Activated T-cell treated with anti-CD3 and anti-CD28 coated beads for 48 hours (primary cell): ENCODE measurements at regions not wholly inside any gene's neighbourhood (a gene's known extent, or its start where the extent isn't known, plus 50 kb on each side); places are given as distances from the start of the nearest gene placed in this dataset.
"Not testable (repeated sequence)": the region's sequence is repeated elsewhere in the genome, so short reads cannot be mapped to it uniquely, and the experiment has no call there.

ENCODE experiments used
- DNase-seq: peaks from one replicate; pipeline ENCODE4 v3.0.0-alpha.2; 2020; ENCODE audit warnings: low read depth

DNA sequence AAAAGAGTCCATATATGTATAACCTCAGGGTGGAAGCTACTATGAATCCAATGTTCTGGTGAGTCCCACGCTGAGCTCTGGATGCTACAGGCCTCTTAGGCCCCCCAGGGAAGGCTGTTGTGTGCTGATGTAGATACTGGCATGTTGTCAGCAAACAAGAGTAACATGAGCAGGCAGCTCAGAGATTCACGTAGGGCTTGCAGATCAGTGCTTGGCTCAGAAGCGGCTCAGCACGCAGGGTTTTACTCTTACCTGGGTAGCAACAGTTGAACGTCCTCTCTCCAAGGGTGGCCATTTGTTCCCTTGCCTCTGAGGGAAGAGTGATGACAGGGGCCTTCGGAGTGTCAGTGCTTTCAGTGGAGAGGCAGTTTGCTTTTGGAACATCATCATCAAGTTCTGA, 93.4 kb downstream of the ZFP64 start:
- no peak for DNase-seq

DNA sequence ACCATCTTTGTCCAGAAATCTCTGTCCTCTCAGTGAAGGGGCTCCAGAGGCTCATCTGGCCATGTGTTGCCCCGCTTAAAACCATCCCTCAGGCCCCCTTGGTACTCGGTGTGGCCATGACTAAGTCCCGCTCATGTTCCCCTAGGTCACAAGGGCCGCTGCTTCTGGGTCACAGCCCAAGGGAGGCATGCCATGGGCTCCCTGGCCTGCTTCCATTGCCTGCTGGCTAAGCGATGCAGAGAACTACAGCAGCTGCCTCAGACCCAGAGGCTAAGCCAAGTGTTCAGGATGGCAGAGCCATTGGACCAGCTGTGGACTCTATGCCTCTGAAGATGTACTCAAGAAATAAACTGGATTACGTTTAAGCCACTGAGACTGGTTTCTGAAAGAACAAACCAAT, 95.5 kb downstream of the ZFP64 start:
- DNase-seq = no peak

DNA sequence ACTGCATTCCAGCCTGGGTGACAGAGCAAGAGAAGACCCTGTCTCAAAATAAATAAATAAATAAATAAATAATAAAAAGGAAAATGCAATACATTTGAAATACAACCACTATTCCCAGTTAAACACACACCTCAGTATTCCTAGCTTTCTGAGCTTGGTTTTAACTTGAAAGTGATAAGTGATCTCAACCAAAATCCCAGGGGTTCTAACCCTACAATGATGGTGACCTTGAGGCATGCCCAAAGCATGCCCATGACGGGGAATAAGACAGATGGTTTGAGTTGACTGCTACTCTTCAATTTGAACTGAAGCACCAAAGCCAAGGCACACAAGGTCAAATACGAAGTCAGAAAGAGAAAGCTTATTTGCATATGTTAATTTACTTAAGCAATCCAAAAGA, 96.9 kb downstream of the ZFP64 start:
- DNase-seq = no peak

DNA sequence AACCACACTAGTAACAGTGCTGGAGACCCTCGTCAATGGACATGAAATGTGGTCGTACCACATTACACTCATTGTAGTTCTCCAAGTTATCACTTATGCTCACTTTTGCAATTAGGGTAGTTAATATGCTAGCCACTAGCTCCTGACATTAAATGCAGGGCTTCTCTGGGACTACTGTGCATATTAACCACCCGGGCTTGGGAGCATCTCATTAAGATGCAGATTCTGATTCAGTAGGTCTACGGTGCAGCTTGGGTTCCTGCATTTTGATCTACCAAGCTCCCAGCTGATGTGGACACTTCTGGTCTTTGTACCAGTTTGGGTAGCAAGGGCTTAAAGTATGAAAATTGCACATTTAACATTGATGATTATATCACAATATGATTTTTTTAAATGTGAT, 98.0 kb downstream of the ZFP64 start:
- DNase-seq = no peak

DNA sequence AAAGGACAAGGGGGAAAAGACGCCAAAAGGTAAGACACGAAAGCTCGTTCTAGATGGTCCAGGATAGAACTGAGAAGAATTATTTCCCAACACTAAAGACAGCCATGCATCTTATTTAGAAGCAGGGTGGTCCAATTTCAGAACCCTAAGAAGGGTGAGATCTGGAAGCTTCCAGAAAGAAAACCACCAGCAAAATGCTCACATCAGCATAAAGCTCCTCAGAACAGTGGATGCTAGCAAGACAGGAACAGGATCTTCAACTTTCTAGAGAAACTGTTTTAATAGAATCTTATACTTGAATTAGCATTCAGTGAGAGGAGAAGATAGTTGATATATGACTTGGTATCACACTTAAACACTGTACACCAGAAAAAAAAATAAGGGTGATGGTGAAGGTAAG, 101.5 kb downstream of the ZFP64 start:
- DNase-seq = no peak

DNA sequence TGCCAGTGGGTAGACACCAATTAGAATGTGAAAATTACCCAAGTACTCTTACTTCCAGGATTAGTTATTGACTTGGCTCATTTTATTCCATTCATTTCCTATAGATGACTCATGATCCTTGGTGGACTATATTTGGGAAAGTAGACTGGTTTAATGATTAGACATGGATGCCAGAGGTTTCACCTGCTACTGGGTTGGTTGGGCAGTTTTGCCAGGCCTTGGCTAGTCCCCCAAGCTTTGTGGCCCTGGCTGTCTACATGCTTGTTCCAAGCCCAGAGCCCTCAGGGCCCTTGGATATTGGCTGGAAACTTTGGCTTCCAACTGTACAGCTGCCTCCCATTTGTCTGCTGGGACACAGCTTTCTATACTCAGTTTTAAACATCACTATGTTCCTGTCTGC, 104.1 kb downstream of the ZFP64 start:
- no peak for DNase-seq

DNA sequence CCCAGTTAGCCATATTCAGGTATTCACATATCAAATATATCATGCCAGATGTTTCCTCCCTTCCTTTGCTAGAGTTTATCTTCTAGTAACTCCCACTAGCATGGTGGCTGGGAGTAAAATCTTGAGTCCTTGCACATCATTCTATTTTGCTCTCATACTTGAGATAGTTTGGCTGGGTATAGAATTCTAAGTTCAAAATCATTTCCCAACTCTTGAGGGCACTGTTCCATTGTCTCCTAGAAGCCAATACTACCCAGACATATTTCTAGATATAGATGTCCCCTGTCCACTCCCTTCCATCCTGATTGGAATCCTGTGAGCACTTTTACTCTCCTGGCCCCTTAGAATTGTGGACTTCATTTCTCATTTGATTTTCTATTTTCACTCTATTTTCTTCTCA, 104.7 kb downstream of the ZFP64 start:
- DNase-seq = no peak

DNA sequence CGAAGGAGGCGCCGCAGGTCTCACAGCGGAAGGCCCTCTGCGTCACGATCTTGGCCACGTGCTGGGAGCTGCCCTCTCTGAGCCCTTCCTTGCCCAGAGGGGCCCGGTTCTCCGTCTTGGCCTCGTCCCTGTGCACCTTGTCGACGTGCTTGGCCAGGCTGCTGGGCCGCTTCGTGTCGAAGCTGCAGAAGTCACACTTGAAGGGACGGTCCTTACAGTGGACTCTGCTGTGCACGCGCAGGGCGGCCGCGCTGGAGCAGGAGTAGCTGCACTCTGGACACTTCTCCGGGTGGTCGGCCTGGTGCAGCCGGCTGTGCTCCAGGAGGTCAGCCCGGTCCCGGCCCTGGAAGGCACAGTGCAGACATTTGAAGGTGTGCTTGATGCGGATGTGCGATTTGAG, 106.9 kb downstream of the ZFP64 start:
- no peak for DNase-seq

DNA sequence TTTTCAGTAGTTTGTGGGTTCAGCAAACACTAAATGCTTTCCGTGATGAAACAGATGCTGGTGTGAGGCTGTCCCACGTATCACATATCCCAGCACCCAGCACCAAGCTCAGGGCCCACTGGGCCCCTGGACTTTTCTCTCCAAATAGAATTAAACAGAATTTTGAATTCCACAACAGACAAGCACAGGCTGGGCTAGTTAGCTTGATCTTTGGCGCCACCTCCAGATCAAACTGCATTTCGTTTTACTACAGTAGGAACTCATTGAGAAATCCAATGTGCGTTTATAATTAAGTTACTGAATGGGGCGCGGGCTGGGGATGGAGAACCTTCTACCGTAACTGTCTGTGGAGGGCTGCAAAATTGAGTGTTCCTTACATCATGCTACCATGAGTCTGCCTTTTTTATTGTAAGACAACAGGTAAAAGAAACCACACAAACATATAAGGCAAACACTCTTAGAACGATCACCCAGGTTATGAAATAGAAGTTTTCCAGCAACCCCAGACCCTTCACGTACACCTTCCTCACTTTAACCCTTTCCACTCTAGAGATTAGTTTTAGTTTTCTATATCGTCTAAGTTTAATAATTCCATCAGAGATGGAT, 107.8 kb downstream of the ZFP64 start:
- DNase-seq = peak; percentile 14

DNA sequence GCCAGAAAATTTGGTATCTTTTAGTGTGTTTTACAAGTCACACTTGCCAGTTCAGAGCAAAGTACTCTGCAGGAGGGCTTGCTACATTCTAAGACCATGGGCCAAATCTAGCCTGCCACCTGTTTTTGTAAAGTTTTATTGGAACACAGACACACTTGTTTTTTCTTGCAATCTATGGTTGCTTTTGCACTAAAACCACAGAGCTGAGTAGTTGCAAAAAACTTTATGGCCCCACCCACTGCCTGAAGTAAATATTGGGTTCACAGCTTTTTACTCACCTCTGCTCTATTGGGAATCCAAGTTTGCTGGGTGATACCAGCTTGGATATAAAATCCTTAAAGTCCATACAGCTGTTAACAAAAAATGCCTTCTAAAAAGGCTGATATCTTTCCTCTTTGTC, 109.0 kb downstream of the ZFP64 start:
- DNase-seq = no peak

DNA sequence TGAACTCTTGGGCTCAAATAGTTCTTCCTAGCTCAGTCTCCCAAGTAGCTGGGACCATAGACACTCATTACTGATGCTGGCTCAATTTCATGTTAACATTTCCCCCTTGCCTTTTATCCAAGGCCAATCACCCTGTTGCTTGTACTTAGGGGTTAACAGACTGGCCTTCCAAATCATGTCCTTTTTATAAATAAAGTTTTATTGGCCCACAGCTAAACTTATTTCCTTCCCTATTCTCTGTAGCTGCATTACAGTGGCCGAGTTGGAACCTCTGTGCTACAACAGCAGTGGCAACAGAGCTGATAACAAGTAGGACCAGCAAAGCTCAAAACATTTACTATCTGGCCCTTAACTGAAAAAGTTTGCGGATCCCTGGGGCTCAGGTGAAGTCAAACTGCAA, 109.8 kb downstream of the ZFP64 start:
- DNase-seq = no peak

DNA sequence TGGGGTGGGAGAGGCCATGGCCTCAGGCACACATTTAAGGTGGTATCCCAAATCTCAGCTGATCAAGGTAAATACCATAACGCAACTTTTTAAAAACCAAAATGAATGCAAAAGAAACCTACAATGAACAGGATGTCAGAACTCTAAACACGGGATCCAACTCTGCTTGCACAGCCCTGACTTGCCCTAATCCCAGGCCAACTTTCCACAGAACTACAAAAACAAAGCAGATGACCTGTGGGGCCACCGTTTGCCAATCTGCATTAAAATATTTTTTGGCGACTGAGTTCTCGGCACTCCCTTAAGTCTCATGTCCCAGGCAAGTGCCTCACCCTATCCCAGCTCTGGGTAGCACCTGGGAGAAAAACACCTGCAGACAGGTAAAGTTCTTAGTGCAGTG, 110.5 kb downstream of the ZFP64 start:
- DNase-seq = no peak

DNA sequence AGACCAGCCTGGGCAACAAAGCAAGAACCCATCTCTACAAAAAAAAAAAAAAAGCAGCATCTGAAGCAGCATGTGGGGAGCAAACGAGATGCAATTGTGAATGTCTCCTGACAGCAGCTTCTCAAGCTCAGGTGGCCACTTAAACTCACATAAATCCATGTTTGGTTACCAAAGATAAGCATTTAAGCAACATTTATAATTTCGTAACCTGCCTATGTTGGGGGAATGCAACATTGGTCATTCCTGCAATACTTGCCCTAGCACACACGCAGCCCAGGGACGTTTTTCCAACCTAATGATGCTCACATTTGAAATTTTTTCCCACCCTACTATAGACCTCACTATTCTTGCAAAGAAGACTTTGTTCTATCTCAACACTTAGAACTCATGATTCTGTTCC, 113.3 kb downstream of the ZFP64 start:
- DNase-seq = no peak

DNA sequence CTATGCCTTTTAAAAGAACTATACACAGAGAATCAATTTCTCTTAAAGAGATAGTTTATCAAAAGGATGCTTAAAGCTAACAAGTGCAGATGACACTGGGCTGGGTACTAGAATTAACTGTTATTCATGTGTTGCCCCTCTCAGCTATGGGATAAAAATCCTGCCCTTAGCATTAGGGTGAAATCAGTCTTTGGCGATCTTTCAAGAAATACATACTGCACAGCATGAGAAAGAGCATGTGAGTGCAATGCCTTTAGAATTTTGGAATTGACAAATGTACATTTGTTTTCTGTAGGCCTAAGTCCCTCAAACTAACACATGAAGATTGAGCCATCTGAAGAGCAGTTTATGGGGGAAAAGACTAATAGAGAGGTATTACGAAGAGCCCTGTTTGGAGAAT, 115.4 kb downstream of the ZFP64 start:
- DNase-seq = no peak

DNA sequence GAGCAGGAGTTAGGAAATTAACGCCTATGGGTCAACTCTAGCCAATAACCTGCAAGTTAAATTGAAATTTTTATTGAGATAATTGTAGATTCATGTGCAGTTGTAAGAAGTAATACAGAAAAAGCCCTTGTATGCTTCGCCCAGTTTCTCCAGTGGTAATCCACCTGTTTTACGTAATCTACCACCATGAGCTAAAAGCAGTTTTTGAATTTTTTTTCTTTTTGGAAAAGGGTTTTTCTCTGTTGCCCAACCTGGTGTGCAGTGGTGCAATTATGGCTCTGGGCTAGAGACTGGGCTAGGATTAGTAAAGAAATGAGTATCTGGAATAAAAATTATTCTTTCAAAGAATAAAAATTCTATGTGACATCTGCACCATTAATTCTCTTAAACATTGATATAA, 116.2 kb downstream of the ZFP64 start:
- no peak for DNase-seq

DNA sequence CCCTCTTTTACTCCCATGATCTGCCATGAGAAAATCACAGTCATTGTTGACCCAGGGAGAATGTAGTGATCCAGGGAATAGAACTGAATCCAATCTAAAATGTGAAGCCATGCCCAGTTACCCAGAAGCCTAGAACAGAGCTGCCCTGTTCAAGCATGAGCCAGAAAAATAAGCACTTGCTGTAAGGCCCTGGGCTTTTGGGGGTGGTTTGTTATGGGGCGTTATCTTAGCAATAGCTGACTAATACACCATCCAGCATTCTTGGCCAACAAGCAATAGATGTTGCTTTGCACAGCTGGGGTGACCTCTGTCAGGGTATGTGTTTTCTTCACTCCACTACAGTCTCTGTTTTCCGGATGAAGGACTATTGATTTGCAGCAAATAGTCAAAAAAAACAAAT, 120.4 kb downstream of the ZFP64 start:
- no peak for DNase-seq

DNA sequence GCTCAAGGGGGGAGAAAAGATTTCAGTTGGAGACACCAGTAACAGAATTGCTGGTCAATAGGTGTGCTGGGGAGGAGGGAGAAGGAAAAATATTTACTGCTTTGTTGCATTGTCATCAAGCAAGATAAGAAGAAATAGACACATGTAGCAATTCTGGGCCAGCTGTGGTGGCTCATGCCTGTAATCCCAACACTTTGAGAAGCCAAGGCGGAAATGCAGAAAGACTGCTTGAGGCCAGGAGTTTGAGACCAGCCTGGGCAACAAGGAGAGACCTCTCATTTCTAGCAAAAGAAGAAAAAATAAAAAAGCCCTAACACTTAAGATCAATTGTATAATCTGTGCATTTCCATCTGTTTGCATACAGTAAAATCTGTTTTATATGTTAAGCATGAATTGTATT, 126.6 kb downstream of the ZFP64 start:
- no peak for DNase-seq

DNA sequence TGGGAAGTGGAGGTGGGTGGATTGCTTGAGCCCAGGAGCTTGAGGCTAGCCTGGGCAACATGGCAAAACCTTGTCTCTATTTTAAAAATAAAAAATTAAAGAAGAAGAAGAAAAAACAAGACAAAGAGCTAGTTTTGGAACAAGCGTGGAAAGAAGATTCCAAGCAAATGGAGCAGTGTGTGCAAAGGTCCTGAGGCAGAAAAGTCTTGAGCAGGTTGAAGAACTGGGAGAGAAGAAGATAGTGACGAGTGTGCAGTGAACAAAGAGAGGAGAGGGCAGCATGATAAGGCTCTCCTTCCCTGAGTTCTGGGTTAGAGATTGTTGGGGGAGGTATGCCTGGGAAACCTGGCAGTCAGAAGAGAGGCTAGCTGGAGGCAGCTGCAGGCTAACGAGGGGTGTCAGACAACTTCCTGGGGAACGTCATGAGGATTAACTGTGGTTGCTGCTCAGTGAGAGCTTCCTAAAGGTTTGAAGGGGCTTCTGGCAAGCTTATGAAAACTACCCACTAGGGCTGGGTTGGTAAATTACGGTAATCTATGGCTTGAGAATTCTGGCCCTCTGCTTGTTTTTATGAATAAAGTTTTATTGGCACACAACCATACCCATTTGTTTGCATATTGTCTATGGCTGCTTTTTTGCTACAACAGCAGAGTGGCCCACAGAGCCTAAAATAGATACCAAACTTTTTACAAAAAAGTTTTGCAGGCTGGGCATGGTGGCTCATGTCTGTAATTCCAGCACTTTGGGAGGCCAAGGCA, 128.9 kb downstream of the ZFP64 start:
- no peak for DNase-seq

DNA sequence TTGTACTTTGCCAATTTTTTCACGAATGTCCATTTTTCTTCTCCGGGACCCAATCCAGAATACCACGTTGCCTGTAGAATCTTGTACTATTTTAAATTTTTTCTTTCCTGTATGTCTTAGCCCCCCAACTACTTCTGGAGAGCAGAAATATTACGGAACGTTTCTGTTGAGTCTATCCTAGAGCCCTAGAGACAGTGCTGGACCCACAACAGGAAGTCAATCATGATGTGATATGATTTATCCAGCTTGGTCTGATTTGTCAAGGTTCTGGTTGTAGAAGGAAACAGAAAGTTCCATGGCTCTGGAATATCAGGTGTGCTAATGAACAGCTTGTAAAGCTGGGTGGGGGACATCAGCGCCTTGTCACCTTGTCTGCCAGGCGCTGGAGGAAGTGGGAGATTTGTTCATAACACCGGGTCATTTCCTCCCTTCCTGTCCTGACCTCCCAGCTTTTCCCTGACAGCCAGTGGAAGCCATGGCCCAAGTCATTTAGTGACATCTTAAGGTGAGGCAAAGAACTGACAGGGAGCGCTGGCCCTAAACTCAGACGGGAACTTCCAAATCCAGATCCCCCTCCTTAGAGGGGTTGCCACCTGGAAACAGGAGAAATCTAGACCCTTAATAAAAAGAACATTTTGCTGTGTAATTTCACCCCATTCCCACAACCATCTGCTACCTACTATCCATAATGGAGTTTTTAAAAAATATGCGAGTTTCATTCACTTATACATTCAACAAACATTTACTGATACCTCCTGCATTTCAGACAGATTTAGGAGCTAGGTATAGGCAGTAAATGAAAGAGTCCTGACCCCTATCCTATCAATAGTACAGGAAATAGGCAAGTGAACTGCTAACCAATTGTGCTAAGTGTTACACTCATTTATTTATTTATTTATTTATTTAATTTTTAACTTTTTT, 130.5 kb downstream of the ZFP64 start:
- no peak for DNase-seq

DNA sequence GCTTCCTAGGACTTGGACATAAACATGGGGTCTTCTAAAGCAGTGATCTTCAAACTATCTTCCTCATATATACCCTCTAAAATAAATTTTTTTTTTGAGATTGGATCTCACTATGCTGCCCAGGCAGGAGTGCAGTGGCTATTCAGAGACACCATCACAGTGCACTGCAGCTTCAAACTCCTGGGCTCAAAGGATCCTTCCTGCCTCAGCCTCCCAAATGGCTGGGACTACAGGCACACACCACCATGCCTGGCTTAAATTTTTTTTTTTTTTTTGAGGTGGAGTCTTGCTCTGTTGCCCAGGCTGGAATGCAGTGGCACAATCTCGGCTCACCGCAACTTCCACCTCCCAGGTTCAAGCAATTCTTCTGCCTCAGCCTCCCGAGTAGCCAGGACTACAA, 134.4 kb downstream of the ZFP64 start:
- DNase-seq = not testable (repeated sequence)

DNA sequence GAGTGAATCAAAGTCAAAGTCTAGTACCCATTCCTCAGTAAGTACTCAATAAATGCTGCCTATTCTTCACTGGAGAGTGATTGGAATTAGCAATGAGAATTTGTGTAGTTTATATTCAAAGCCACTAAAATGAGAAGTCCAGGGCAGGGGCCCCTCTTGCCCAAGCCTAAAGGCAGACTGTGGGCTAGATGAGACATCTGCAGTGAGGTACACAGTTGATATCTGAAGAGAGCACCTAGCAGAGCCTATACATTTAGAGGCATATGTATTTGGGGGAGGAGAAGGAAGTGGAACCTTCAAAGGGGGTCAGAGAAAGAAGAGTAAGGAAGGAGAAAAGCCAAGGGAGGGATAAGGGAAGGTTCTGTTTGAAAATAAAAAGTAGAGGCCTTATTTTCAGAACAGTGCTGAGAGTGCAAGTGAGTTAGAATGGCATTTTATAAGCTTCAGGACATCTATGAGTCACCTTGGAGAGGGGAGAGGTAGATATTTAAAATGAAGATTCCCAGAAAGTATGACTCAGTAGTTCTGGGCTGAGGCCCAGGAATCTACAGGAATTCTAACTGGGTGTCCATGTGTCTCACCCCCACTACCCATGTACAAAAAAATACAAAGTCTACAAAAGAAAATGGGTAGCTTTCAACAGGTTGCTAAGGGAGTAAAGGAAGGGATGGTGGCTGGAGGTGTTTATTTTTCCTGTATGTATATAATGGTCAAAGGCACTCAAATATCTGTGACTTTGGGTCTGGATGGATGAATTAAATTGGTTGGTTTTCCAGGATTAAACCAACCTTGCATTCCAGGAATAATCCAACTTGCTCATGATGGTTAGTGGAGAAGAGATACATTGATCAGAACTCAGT, 135.1 kb downstream of the ZFP64 start:
- no peak for DNase-seq

DNA sequence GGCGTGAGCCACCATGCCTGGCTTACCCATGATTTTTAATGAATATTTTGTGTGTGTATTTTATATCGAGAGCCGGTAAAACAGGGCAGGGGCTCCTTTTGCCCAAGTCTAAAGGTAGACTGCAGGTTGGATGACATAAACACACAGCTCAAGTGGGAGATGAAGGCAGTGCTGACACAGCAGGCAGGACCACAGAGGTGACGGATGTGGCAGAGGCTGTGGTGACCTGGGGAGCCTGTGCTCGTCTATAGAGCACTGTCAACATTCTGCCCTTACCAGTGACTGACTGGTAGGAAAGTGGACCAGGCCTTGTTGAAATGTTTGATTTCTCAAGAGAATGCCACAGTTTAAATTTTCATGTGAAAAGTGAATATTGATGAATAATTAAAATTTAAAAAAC, 137.5 kb downstream of the ZFP64 start:
- no peak for DNase-seq
